HL-60 (cell line): ENCODE measurements at regions not wholly inside any gene's neighbourhood (a gene's known extent, or its start where the extent isn't known, plus 50 kb on each side); places are given as distances from the start of the nearest gene placed in this dataset.

ENCODE experiments used
- POLR2AphosphoS5 ChIP-seq: IDR thresholded peaks from 2 replicates; pipeline ENCODE4 v1.6.1; 2012; ENCODE audit warnings: low read depth
- SPI1 ChIP-seq: IDR thresholded peaks from 2 replicates; pipeline ENCODE4 v1.6.1; 2012; ENCODE audit warnings: low read depth, mild to moderate bottlenecking, borderline replicate concordance
- TF ChIP-seq, protein P1 (sequence below): IDR thresholded peaks from one replicate; pipeline ENCODE4 v1.5.1; 2011; ENCODE audit warnings: low read length, control low read depth, inconsistent platforms; ENCODE audit not compliant: insufficient read depth

DNA sequence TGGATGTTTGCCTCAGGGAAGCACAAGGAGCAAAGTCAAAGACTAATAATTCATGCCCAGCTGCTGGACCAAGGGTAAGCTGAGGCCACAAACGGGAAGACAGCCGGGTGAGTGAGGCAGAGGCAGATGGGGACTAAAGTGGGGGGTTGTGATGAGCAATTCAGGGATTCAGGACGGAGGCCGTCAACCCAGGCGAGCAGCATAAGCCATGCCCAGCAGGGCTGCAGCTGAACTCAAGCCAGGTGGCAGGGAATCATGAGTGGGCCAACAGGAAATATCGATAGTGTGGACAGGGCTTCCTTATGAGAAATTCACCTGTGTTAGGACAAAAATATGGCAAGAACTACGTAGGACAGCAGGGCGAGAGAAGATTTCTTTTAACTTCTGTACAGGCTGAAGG lies 246.8 kb downstream of the CDC5L start:
- TF ChIP-seq, protein P1, sequence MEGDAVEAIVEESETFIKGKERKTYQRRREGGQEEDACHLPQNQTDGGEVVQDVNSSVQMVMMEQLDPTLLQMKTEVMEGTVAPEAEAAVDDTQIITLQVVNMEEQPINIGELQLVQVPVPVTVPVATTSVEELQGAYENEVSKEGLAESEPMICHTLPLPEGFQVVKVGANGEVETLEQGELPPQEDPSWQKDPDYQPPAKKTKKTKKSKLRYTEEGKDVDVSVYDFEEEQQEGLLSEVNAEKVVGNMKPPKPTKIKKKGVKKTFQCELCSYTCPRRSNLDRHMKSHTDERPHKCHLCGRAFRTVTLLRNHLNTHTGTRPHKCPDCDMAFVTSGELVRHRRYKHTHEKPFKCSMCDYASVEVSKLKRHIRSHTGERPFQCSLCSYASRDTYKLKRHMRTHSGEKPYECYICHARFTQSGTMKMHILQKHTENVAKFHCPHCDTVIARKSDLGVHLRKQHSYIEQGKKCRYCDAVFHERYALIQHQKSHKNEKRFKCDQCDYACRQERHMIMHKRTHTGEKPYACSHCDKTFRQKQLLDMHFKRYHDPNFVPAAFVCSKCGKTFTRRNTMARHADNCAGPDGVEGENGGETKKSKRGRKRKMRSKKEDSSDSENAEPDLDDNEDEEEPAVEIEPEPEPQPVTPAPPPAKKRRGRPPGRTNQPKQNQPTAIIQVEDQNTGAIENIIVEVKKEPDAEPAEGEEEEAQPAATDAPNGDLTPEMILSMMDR = no peak
- TF ChIP-seq SPI1 (no peak), POLR2AphosphoS5 (no peak)
